ENCODE measurements at regions not wholly inside any gene's neighbourhood (a gene's known extent, or its start where the extent isn't known, plus 50 kb on each side); places are given as distances from the start of the nearest gene placed in this dataset.

DNA sequence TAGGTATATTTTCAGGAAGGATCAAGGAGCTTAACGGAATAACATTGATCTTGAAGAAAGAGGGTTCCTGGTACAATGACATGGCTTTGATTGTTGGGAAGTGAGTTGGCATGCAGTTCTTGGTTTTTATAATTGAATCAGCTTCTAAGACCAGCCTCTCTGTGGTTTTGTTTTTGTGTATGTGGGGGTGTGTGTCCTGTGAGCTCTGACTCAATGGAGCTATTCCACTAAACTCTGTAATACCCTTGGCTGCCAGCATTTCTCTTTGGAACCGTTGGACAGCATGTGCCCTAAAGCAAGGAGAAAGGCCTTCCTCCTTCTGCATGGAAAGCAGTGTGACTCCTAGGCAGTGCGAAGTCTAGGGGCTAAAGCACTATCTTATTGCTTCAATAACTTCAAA, 124.8 kb downstream of the EDEM1 start:
- Histone ChIP-seq H3K9me2 (replicated peaks; ENCODE audit: insufficient read depth, low read length) (no peaks in the 10 kb centered on the region), H3K27me3 (ENCODE audit: low read length) (no peaks in the 10 kb centered on the region), H3K9me3 (ENCODE audit: insufficient read depth, low read length) (no peaks in the 10 kb centered on the region), H3K36me3 (ENCODE audit: low read length) (no peaks in the 10 kb centered on the region), H2AFZ (ENCODE audit: low read depth, low read length, severe bottlenecking) (no peak overlapping the region), H3K9ac (ENCODE audit: low read length) (no peak overlapping the region), H3K4me2 (ENCODE audit: low read depth, low read length, poor library complexity, severe bottlenecking) (no peak overlapping the region), H3K79me2 (ENCODE audit: insufficient read depth, low read length) (no peaks in the 10 kb centered on the region), H3F3A (ENCODE audit: insufficient read depth) (no peaks in the 10 kb centered on the region), H3K27ac (ENCODE audit: low read depth, low read length) (no peak overlapping the region), H3K4me3 (ENCODE audit: insufficient read depth, low read length, poor library complexity, severe bottlenecking) (no peak overlapping the region), H4K20me1 (ENCODE audit: low read depth, low read length) (no peaks in the 10 kb centered on the region)
- TF ChIP-seq EZH2phosphoT487 (conservative IDR thresholded peaks at IDR 0.05; ENCODE audit: low read length), result no peak
- TF ChIP-seq, protein P1, sequence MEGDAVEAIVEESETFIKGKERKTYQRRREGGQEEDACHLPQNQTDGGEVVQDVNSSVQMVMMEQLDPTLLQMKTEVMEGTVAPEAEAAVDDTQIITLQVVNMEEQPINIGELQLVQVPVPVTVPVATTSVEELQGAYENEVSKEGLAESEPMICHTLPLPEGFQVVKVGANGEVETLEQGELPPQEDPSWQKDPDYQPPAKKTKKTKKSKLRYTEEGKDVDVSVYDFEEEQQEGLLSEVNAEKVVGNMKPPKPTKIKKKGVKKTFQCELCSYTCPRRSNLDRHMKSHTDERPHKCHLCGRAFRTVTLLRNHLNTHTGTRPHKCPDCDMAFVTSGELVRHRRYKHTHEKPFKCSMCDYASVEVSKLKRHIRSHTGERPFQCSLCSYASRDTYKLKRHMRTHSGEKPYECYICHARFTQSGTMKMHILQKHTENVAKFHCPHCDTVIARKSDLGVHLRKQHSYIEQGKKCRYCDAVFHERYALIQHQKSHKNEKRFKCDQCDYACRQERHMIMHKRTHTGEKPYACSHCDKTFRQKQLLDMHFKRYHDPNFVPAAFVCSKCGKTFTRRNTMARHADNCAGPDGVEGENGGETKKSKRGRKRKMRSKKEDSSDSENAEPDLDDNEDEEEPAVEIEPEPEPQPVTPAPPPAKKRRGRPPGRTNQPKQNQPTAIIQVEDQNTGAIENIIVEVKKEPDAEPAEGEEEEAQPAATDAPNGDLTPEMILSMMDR (IDR thresholded peaks at IDR 0.05; ENCODE audit: insufficient read depth, low read length, poor library complexity, severe bottlenecking), result no peak

DNA sequence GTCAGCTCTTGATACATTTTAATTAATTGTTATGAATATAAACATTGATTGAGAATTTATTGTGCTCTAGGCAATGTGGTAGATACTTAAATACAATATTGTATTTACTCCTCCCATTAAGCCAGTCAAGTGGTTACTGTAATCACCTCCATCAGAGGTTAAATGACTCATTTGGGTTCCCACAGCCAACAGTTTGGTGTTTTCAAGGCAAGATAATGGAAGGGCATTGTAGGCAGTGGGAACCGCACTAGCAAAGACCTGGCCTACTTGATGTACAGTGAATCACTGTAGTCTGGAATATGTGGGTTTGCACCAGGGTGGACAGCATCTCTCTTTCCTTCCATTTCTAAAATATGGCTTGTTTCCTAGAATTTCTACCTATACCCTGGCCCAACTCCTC, 127.4 kb downstream of the EDEM1 start:
- no peak overlapping the region for H3K4me2 ChIP-seq (ENCODE audit: low read depth, low read length, poor library complexity, severe bottlenecking)
- no peaks in the 10 kb centered on the region for H3K9me3 ChIP-seq (ENCODE audit: insufficient read depth, low read length)
- H3K4me3 ChIP-seq (ENCODE audit: insufficient read depth, low read length, poor library complexity, severe bottlenecking), result no peak overlapping the region
- no peaks in the 10 kb centered on the region for H3F3A ChIP-seq (ENCODE audit: insufficient read depth)
- no peak overlapping the region for H3K27ac ChIP-seq (ENCODE audit: low read depth, low read length)
- H3K36me3 ChIP-seq (ENCODE audit: low read length), result no peaks in the 10 kb centered on the region
- no peaks in the 10 kb centered on the region for H3K27me3 ChIP-seq (ENCODE audit: low read length)
- H3K9me2 ChIP-seq (replicated peaks; ENCODE audit: insufficient read depth, low read length), result no peaks in the 10 kb centered on the region
- no peak overlapping the region for H2AFZ ChIP-seq (ENCODE audit: low read depth, low read length, severe bottlenecking)
- no peak for TF ChIP-seq EZH2phosphoT487 (conservative IDR thresholded peaks at IDR 0.05; ENCODE audit: low read length)
- TF ChIP-seq, protein P1 (IDR thresholded peaks at IDR 0.05; ENCODE audit: insufficient read depth, low read length, poor library complexity, severe bottlenecking), result no peak
- H3K79me2 ChIP-seq (ENCODE audit: insufficient read depth, low read length), result no peaks in the 10 kb centered on the region
- H3K9ac ChIP-seq (ENCODE audit: low read length), result no peak overlapping the region
- no peaks in the 10 kb centered on the region for H4K20me1 ChIP-seq (ENCODE audit: low read depth, low read length)

DNA sequence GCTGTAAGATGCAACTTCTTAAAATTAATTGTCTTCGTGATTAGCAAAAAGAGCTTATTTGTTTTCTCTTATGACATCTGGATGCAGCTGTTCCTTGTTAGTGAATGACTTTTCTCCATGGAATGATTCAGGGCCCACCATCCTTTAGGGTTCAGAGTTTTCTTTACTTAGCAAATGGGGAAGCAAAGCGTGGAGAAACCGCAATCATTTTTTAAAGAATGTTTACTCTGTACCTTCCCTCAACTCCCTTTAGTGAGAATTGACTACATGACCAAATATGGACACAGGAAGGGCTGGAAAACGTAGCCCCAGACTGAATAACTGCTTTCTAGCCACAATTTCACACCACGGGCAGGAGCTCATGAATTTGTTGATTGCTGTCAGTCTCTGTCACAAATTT, 130.1 kb downstream of the EDEM1 start:
- no peak for TF ChIP-seq EZH2phosphoT487 (conservative IDR thresholded peaks at IDR 0.05; ENCODE audit: low read length)
- TF ChIP-seq, protein P1 (IDR thresholded peaks at IDR 0.05; ENCODE audit: insufficient read depth, low read length, poor library complexity, severe bottlenecking), result no peak
- no peak overlapping the region for H2AFZ ChIP-seq (ENCODE audit: low read depth, low read length, severe bottlenecking)
- no peaks in the 10 kb centered on the region for H3K9me2 ChIP-seq (replicated peaks; ENCODE audit: insufficient read depth, low read length)
- no peak overlapping the region for H3K27ac ChIP-seq (ENCODE audit: low read depth, low read length)
- no peaks in the 10 kb centered on the region for H3K9me3 ChIP-seq (ENCODE audit: insufficient read depth, low read length)
- no peak overlapping the region for H3K4me2 ChIP-seq (ENCODE audit: low read depth, low read length, poor library complexity, severe bottlenecking)
- no peaks in the 10 kb centered on the region for H3F3A ChIP-seq (ENCODE audit: insufficient read depth)
- no peaks in the 10 kb centered on the region for H4K20me1 ChIP-seq (ENCODE audit: low read depth, low read length)
- no peak overlapping the region for H3K4me3 ChIP-seq (ENCODE audit: insufficient read depth, low read length, poor library complexity, severe bottlenecking)
- no peak overlapping the region for H3K9ac ChIP-seq (ENCODE audit: low read length)
- no peaks in the 10 kb centered on the region for H3K27me3 ChIP-seq (ENCODE audit: low read length)
- H3K79me2 ChIP-seq (ENCODE audit: insufficient read depth, low read length), result no peaks in the 10 kb centered on the region
- no peaks in the 10 kb centered on the region for H3K36me3 ChIP-seq (ENCODE audit: low read length)
